ENCODE measurements at regions not wholly inside any gene's neighbourhood (a gene's known extent, or its start where the extent isn't known, plus 50 kb on each side); places are given as distances from the start of the nearest gene placed in this dataset.

DNA sequence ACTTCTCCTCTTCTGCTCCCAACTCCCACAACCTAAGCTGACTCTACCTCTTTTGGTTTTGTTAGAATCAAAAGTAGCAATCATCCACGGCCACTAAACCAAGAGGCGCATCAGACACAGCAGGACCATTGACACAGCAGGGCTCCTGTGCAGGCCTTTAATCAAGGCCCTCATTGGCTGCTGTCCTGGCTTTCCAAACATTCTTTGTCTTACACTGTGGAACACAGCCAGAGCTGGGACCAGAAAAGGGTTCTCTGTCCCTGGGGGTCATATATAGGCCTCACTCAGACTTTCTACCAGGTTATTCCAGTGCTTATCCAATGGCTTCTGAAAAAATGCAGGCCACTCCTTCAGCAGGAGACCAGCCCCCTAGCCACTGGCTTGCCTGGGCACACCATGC lies 212.7 kb upstream of the NTM start:
- TF ChIP-seq, protein P1, sequence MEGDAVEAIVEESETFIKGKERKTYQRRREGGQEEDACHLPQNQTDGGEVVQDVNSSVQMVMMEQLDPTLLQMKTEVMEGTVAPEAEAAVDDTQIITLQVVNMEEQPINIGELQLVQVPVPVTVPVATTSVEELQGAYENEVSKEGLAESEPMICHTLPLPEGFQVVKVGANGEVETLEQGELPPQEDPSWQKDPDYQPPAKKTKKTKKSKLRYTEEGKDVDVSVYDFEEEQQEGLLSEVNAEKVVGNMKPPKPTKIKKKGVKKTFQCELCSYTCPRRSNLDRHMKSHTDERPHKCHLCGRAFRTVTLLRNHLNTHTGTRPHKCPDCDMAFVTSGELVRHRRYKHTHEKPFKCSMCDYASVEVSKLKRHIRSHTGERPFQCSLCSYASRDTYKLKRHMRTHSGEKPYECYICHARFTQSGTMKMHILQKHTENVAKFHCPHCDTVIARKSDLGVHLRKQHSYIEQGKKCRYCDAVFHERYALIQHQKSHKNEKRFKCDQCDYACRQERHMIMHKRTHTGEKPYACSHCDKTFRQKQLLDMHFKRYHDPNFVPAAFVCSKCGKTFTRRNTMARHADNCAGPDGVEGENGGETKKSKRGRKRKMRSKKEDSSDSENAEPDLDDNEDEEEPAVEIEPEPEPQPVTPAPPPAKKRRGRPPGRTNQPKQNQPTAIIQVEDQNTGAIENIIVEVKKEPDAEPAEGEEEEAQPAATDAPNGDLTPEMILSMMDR (IDR thresholded peaks at IDR 0.05): no peak
- TF ChIP-seq POLR2A (IDR thresholded peaks at IDR 0.05): no peak
